HG03103 (cell line): ENCODE measurements at regions not wholly inside any gene's neighbourhood (a gene's known extent, or its start where the extent isn't known, plus 50 kb on each side); places are given as distances from the start of the nearest gene placed in this dataset.
"Not testable (repeated sequence)": the region's sequence is repeated elsewhere in the genome, so short reads cannot be mapped to it uniquely, and the experiment has no call there.

ENCODE experiments used
- ATAC-seq: cut with Tn5 transposase; IDR thresholded peaks from one replicate; pipeline ENCODE4 v1.9.1; 2021; ENCODE audit warnings: low read depth; ENCODE audit not compliant: unreplicated experiment

DNA sequence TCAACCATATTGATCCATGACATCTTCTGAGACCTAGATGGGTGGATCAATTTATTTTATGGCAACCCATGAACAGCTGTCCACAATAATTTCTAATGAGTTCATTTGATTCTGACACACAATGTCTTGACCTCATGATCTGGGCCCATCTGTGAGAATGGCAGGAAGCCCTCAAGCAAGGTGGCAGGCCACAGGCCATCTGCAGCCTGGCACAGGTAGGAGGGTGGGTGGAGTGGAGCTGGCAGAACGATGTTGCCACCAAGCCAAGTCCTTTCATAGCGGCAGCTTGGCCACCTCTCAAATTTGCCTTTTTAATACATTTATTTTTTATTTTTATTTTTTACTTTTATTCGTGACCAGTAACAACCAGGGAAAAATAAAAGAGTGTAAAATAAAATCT, 1181.6 kb upstream of the SORCS1 start:
- no peak for ATAC-seq

GRCh38 chr10:108338146-108338545, 1173.6 kb upstream of the SORCS1 start:
- ATAC-seq = no peak

DNA sequence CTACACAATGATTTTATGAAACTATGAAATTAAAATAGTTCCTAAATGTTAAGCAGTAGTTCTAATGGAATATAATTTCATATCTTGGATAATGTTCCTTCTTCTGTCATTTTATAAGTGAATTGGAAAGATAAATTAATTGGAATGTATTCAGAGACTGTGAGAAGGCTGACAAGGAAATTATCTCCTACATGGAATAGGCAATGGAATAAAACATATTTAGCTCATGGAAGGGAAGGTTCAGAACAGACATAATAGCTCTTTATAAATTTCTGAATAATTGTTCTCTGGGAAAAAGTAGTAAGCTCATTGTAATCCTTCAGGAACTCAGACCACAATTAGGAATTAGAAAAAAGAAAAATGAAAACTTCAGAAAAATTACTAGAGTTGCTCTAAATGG, 1172.3 kb upstream of the SORCS1 start:
- ATAC-seq = no peak

DNA sequence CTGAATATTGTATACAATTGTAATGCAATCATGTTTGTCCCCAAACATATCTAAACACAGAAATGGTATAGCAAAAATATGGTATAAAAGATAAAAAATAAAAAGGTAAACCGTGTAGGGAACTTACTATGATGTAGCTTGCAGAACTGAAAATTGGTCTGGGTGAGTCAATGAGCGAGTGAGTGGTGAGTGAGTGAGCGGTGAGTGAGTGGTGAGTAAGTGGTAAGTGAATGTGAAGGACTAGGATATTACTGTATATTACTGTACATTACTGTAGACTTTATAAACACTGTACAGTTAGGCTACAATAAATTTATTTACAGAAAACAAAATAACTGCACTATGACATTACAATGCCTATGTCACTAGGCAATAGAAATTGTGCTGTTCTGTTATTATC, 1163.2 kb upstream of the SORCS1 start:
- no peak for ATAC-seq

DNA sequence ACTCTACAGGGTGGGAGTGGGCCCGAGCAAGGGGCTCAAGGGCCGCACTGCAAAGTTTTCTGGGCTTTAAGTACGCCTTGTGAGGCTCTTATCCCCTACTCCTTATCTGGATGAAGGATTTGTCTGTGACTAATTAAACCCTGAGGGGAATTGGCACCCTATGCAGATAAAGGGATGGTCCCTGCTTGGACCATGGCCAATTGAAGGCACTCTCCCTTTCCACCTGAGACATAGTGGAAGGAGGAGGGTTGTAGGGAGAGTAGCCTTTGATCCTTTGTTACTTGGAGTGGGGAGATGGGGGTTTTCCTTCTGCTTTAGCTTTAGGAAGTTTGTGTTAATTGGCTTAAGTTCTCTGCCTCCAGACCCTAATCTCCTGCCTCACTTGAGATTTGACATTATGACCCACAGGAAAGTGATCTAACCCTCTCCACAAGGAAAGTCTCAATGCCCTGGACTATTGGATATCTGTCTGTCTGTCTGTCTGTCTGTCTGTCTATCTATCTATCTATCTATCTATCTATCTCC, 1158.8 kb upstream of the SORCS1 start:
- ATAC-seq = no peak

GRCh38 chr10:108319434-108320222, 1155.1 kb upstream of the SORCS1 start:
- ATAC-seq = no peak

- ATAC-seq = not testable (repeated sequence)
Measured at GRCh38 chr10:108315636-108316035, 1151.1 kb upstream of the SORCS1 start.

- ATAC-seq = no peak
Measured at GRCh38 chr10:108307925-108308312, 1143.4 kb upstream of the SORCS1 start.

- ATAC-seq = no peak
Measured at GRCh38 chr10:108307250-108307924, 1142.9 kb upstream of the SORCS1 start.

DNA sequence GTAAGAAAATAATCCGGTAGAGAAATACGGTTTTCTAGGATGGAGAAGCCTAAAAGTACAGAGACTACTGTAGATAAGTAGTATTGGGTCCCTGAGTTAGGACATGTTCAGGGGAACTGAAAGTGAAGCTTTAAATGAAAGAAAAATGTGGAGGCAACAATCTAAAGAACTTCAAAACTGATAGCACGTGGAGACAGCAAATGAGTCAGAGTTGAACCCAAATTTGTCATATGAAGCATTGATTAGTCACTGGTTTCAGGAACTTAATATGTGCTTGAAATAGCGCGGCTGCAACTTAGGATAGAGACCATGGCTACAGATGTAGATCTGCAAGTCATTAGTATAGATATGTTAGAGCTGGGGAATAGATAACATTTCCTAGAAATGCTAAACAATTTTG, 1138.6 kb upstream of the SORCS1 start:
- peak; percentile 89 for ATAC-seq

- ATAC-seq = no peak
Measured at GRCh38 chr10:108301002-108301401, 1136.5 kb upstream of the SORCS1 start.

DNA sequence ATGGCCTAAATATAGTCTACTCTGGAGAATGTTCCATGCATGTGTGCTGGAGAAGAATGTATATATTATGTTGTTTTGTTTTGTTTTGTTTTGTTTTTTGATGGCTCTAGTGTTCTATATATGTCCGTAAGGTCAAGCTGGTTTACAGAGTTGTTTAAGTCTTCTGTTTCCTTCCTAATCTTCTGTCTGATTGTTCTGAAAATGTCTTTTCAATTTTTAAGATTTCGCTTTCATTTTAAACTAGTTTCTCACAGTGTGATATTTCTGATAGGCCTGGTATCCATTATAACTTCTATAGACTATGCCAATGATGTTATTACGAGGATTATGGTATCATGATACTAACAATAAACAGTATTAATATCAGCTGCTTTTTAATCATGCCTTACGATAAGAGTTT, 1126.3 kb upstream of the SORCS1 start:
- no peak for ATAC-seq

- ATAC-seq = no peak
Measured at GRCh38 chr10:108275895-108276685, 1111.6 kb upstream of the SORCS1 start.

- no peak for ATAC-seq
Measured at GRCh38 chr10:108260383-108260906, 1095.9 kb upstream of the SORCS1 start.

DNA sequence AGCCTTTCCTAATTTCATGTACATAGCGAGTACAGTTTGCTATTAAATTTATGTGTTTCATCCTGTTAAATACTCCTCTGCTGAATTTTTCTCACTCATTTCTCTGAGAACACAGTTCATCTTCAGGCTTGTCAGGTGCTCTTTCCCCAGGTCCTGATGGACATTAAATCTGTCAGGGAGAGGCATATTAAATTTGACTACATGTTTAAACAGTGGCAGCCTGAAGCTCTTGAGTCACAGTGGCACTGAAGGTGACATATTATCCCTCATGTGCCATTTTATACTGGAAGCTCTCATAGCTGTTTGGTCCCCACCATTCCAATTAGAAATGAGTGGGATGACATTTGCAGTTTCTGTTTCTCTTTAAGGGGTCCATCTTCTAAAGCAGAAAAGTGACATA, 1089.6 kb upstream of the SORCS1 start:
- ATAC-seq = no peak

DNA sequence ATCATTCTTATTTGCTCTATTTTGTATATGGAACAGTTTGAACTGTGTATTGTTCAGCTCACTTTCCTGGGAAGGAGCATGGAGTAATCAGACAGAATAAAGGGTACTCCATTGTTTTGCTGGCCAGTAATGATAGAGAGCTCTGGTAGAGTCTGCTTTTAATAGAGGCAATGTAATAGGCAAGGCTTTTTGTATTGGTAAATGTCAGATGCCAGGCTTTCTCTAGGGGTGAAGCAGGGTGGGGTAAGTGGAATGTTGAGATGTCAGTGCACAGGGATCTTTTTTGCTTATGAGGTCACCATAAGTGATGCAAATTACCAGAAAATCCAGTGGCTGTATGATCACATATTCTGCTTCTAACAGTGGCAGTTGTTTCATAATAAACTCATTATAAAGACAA, 1088.3 kb upstream of the SORCS1 start:
- no peak for ATAC-seq

GRCh38 chr10:108250936-108251620, 1086.6 kb upstream of the SORCS1 start:
- ATAC-seq = no peak

GRCh38 chr10:108249940-108250339, 1085.4 kb upstream of the SORCS1 start:
- no peak for ATAC-seq

- no peak for ATAC-seq
Measured at GRCh38 chr10:108244443-108245228, 1080.1 kb upstream of the SORCS1 start.

DNA sequence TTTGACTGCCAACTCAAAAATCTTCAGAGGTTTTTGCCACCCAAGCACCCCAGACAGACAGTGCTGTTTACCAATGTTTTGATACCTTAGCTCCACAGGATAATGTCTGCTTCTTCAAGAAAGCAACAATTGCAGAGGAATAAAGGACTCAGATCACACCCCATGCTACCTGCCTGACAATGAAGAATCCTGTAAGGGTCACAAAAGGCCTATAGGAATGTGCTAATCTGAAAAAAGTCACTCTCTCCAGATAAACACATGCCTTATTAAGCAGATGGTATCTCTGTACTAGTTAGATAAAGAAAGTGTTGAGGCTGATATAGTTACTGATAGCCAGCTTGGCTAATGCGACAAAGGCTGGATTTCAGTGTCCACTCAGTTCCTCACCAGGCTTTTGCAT, 1076.7 kb upstream of the SORCS1 start:
- no peak for ATAC-seq
